Non-pigmented ciliary epithelial cell (primary cell): ENCODE measurements at regions not wholly inside any gene's neighbourhood (a gene's known extent, or its start where the extent isn't known, plus 50 kb on each side); places are given as distances from the start of the nearest gene placed in this dataset.
"Not testable (repeated sequence)": the region's sequence is repeated elsewhere in the genome, so short reads cannot be mapped to it uniquely, and the experiment has no call there.

Source experiments
- DNase-seq: peaks from one replicate; pipeline ENCODE4 v3.0.0-alpha.2; 2010; ENCODE audit warnings: low read depth

GRCh38 chr7:25669281-25669781, 441.0 kb upstream of the NPVF start:
- no peak for DNase-seq

DNA sequence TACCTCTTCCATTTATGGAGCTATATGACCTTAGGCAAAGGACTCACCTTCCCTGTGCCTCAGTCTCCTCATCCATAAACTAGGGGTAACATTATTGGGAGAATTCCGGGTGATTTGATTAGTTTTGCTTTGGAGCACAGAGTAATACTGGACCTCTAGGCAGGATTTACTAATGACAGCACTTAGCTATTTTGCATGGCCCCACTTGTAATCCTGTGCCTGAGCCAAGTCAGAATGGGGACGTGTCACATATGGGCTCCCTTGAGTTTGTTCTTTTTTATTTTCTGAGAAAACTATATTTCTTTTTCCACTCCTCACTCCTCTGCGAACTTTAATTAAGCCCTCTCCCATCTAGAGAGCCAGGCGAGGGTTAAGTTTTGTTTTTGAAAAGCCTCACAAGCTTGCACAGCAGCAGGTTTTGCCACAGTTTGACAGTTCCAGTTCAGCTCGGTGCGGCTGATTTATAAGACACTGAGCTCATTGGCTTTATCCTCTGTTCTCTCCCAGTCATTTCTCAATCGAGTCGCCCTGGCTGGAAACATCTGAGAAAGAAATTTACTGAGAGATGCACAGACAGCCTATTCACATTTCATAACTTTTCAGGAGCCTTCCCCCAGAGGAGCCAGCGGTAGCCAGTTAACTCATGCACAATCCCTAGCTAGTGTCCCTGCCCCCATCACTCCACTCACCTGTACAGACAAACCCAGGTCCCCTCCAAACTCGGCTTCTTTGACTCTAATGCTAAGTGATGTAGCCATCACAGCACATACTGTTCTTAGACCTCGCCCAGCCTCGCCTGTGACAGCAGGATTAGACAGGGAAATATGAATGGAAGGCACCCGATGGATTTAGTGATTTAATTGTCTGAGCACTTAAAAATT, 441.9 kb upstream of the NPVF start:
- no peak for DNase-seq

DNA sequence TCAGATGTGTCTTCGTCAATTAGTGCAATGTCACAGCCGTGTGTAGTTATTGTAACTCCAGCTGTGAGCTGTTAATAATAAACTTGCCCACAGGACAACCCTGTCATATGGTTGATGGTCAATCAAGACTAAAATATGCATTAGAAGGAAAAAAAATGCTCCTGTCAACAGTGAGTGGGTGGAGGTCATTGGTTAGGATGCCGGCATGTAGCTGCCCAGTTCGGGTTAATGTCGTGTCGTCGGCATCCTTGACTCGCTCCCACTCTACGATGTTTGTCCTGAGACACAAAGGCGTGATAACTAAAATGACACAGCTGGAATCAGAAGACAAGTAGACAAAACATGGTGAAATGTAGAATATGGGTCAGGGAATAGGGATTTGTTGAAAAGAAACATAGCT, 442.8 kb upstream of the NPVF start:
- no peak for DNase-seq

DNA sequence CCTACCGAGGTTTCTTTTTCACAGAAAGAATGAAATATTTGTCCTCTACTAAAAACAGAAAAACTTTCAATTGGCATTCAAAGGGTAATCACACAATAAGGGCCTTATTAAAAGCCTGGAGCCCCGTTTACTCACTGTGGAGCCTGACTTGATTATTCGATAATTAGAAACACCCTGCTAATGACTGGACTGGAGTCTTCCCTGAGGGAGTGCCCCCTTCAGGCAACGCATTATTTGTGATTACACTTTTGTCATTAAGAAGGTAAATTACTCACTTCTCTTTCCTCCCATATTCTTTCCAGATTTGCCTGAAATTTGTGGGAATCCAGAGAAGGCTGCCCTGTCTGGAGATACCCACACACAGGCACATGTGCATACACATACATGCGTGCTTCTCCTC, 444.2 kb upstream of the NPVF start:
- DNase-seq: no peak

DNA sequence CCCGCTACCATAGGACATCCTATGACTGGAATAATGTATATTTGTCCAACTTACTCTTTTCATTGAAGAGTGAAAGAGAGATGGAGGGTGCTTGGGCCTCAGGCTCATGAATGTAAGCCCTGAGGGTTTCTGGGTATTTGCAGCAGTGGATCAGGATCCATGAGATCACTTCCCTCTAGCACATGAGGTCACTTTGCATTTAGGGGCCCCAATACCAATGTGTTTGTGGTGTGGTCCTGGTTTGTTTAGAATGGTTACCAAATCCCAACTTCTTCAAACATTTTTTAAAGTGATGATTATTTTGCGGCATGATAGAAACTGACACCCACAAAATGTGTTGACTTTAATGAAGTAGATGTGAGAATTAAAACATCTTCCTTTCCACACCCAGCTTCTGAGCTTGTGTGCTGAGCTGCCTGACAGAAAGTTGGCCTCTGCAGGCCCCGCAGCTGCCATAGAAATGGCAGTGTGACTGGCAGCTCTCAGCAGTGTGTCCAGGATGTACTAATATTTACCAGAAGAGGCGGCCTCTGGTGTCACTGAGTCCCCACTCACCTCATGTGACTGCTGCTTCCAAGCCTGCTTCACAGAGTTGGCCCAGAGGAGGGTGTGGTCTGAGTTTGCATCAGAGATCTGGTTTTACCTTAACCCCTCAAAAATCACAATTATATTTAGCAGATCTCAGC, 447.6 kb upstream of the NPVF start:
- DNase-seq: no peak

- DNase-seq: no peak
Observed at GRCh38 chr7:25677595-25677994, 449.3 kb upstream of the NPVF start.

DNA sequence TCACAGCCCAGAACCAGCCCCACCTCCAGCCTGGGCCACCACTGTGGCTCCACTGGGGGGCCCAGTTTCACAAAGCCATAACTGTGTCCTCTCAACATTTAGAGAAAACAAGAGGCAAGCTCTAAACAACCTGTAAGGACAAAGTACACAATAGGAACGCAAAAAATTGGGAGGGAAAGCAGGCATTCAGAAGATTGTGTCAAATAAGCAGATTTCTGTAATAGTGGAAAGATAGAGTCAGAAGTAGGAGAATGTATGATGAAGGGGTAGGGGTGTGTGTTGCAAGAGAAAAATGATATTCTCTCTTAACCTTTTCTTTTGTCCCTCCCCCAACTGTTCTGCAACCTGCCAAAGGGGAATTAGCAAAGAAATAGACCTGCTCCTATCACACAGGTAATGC, 449.9 kb upstream of the NPVF start:
- DNase-seq: no peak

- DNase-seq: no peak
Observed at GRCh38 chr7:25680636-25681035, 452.4 kb upstream of the NPVF start.

- DNase-seq: no peak
Observed at GRCh38 chr7:25684360-25684759, 456.1 kb upstream of the NPVF start.

DNA sequence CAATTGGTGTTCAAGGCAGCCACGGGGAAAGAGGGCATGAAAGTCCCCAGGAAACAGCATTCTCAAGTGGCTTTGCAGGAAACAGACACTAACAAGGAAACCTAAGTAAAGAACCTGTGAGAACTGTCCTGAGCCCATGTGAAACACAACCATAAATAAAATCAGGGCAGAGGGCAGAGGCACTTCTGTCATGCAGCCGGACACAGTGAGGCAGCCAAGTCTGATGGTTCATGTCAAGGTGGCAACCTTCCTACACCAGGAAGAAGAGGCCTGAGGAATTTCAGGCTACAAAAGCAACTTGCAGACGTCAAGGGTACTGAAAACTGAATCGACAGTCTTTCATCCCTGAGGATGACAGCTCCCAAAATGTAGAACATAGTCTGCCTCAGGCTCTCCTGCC, 458.2 kb upstream of the NPVF start:
- DNase-seq: no peak

- no peak for DNase-seq
Observed at GRCh38 chr7:25694211-25694610, 457.8 kb upstream of the NFE2L3 start.

DNA sequence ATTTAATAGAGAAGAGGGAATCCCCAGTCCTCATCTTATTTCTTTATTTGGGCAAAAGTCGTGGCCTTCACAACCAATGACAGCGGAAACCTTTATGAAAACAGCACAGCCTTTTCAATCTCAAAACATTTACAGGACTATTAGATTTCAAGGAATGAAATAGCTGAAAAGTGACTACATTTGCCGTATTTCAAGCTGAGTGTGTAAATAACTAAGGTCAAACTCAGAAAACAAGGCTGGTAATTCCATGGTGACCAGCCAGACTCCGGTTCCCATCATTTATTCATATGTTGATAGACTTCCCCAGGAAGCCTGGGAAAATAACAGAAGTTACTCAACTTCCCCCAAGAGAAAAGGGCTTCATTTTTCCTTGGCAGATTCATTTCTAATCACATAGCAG, 457.3 kb upstream of the NFE2L3 start:
- DNase-seq: no peak

GRCh38 chr7:25696571-25696970, 455.4 kb upstream of the NFE2L3 start:
- DNase-seq: no peak

DNA sequence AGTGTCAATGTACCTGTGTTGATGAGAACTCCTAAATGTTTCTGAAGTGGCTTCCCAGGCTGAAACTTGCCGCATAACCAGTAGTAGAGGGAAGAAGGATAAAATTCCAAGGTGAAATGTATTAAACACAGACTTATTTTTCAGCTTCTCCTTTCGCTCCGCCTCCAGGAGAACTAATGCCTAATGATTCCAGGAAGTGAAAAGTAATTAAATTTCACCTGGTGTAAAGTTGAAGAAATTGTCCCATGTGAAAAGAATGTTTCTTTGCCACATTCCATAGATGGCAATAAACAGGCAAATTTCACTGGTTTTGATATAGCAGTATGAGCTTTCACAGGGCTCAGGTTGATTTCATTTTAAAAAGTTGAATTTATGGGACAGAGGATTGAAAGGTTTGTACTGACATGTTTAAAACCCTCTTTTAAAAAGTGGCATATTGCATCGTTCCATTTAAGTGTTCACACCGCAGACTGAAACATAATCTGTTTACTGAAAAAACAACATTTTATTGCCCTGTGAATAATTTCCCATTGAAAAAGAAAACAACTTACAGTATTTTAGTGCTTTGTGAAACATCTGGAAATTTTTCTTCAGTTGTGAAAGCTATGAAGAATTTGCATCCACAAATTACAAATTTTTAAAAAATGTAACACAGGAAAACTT, 453.4 kb upstream of the NFE2L3 start:
- no peak for DNase-seq

- not testable (repeated sequence) for DNase-seq
Observed at GRCh38 chr7:25700141-25700540, 451.9 kb upstream of the NFE2L3 start.

GRCh38 chr7:25704413-25704812, 447.6 kb upstream of the NFE2L3 start:
- no peak for DNase-seq

DNA sequence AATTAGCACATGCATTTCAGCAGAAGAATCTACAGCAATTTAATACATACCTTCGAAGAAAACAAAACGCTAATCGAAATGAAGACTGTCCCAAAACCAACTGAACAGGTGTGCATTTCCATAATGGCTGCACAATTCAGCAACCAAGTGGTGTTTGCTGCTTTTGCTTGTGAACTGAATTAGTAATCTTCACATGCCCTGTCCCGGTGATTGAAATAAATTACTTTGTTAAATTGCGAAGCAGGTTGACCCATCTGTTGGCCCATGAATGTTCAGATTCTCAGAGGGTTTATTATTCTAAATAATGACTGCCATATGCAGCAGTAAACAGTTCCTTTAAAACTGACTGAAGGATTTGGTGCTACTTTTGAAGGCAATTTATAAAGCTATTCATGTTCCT, 445.2 kb upstream of the NFE2L3 start:
- DNase-seq: no peak

- no peak for DNase-seq
Observed at GRCh38 chr7:25707768-25708620, 444.0 kb upstream of the NFE2L3 start.

DNA sequence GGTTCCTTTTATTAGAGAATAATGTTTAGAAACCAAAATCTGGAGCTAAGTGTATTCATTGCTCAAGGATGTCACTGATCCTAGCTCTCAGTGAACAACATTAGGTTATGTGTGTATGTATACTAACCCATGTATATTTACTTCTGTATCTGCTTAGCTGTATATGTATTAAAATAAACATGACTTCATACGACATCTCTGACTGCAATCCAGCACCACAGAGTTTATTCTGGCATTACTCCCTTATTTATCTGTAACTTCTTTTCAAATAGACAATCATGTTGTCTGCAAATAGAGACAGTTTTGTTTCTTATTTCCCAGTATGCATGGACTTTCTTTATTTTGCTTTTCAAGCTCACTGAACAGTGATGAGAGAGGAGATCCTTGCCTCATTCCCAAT, 441.0 kb upstream of the NFE2L3 start:
- DNase-seq: no peak

DNA sequence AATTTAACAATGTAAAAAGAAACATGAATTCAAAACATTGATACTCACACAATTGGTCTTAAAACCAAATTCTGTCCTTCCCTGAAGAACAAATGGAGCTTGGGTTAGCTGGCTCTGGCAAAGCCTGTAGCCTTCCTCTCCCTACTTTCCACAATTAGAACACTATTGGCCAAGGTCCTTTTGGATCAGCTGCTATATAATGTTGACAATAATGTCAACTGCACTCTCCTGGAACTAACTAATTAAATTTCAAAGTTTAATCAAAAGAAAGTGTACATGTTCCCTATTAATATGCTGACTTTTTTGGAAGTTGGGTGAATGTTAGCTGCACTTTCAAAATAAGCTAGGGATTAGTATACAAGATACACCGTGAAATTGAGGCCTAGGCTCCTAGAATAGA, 440.1 kb upstream of the NFE2L3 start:
- no peak for DNase-seq

- no peak for DNase-seq
Observed at GRCh38 chr7:25712500-25712899, 439.5 kb upstream of the NFE2L3 start.

DNA sequence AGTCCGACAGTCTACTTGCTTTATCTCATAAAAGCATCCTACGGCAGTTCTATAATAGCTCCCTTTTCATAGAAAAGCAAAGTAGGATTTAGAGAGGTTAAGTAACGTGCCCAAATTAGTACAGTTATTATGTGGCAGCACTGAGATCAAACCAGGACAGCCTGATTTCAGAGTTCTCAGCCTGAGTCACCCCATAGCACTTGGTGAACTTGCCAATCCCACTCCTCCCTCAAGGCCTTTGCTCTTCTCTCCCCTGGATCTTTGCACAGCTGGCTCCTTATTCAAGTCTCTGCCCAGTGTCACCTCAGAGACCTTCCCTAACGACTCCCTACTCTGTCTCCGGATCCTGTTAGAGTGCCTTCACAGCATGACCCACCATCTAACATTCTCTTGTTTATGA, 438.0 kb upstream of the NFE2L3 start:
- DNase-seq: no peak
